Neural progenitor cell (in vitro differentiated cells): ENCODE measurements at regions not wholly inside any gene's neighbourhood (a gene's known extent, or its start where the extent isn't known, plus 50 kb on each side); places are given as distances from the start of the nearest gene placed in this dataset.

Experiments
- CTCF ChIP-seq: fragments of 200-600 bp; sonication (generic); IDR thresholded peaks from 2 replicates; pipeline ENCODE4 v1.5.1; 2017; ENCODE audit warnings: antibody characterized with exemption, mild to moderate bottlenecking
- EZH2 ChIP-seq: fragments of 200-600 bp; sonication (generic); IDR thresholded peaks from 2 replicates; pipeline ENCODE4 v1.6.1; 2017; ENCODE audit warnings: antibody characterized with exemption, mild to moderate bottlenecking, moderate library complexity

GRCh38 chr13:62084728-62085127 is 669.1 kb upstream of the PCDH20 start:
- TF ChIP-seq CTCF (no peak), EZH2 (no peak)
